ENCODE measurements at regions not wholly inside any gene's neighbourhood (a gene's known extent, or its start where the extent isn't known, plus 50 kb on each side); places are given as distances from the start of the nearest gene placed in this dataset.

DNA sequence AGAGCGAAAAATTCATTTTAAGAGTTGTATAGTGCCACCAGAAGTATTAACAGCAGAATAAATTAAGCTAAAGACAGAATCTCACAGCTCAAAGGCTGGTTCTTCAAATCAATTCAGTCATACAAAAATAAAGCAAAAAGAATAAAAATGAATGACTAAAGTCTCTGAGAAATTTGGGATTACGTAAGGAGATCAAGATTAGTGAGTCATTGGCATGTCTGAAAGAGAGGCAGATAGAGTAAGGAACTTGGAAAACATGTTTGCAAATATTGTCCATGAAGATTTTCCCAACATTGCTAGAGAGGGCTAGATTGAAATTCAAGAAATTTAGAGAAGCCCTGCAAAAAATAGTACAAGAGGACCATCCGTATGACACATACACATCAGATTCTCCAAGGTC, 1413.9 kb upstream of the ADGRB3 start:
- TF ChIP-seq, protein P1, sequence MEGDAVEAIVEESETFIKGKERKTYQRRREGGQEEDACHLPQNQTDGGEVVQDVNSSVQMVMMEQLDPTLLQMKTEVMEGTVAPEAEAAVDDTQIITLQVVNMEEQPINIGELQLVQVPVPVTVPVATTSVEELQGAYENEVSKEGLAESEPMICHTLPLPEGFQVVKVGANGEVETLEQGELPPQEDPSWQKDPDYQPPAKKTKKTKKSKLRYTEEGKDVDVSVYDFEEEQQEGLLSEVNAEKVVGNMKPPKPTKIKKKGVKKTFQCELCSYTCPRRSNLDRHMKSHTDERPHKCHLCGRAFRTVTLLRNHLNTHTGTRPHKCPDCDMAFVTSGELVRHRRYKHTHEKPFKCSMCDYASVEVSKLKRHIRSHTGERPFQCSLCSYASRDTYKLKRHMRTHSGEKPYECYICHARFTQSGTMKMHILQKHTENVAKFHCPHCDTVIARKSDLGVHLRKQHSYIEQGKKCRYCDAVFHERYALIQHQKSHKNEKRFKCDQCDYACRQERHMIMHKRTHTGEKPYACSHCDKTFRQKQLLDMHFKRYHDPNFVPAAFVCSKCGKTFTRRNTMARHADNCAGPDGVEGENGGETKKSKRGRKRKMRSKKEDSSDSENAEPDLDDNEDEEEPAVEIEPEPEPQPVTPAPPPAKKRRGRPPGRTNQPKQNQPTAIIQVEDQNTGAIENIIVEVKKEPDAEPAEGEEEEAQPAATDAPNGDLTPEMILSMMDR (IDR thresholded peaks at IDR 0.05): no peak
- no peak for TF ChIP-seq POLR2A (IDR thresholded peaks at IDR 0.05; ENCODE audit: low read length)
- TF ChIP-seq PHF8 (IDR thresholded peaks at IDR 0.05; ENCODE audit: borderline replicate concordance, low read depth): no peak
- no peak for TF ChIP-seq SREBF2 (IDR thresholded peaks at IDR 0.05)

Measured in A549 (cell line).